Activated CD4-positive, alpha-beta T cell treated with anti-CD3 and anti-CD28 coated beads, Interleukin-2, amount 50 U/mL, for 4 hours (primary cell): ENCODE measurements at regions not wholly inside any gene's neighbourhood (a gene's known extent, or its start where the extent isn't known, plus 50 kb on each side); places are given as distances from the start of the nearest gene placed in this dataset.
"Not testable (repeated sequence)": the region's sequence is repeated elsewhere in the genome, so short reads cannot be mapped to it uniquely, and the experiment has no call there.

ENCODE experiments used
- DNase-seq, 2 experiments: peaks; one replicate each; pipeline ENCODE4 v3.0.0-alpha.2; 2020

DNA sequence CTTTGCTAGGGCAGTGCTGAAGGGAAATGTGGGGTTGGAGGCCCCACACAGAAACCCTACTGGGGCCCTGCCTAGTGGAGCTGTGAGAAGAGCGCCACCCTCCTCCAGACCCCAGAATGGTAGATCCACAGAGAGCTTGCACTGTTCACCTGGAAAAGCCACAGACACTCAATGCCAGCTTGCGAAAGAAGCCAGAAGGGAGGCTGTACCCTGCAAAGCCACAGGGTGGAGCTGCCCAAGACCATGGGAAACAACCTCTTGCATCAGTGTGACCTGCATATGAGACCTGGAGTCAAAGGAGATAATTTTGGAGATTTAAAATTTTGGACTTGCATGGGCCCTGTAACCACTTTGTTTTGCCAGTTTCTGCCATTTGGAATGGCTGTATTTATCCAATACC is 615.4 kb upstream of the MIR17HG start:
- DNase-seq = no peak

- DNase-seq = not testable (repeated sequence)
Observed at GRCh38 chr13:90734497-90734896, 613.0 kb upstream of the MIR17HG start.

GRCh38 chr13:90738881-90739280 is 608.6 kb upstream of the MIR17HG start:
- no peak for DNase-seq

DNA sequence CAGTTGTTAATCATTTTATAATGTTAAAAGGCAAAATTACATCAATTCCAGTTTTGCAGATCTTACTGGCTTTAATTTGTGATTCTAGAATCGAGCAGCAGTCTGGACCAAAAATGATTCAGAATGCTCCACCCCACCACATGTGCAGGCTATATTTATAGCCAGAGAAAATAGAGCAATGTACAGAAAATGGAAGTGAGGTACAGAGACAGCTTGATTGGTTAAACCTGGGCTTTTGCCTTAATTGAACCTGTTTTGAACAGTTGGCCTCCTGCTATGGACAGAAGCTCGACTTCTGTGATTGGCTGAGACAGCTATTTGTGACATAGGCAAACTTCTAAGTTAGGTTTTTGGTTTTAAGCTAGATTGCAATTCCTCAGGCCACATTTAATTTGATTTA is 607.4 kb upstream of the MIR17HG start:
- DNase-seq = no peak

- DNase-seq = no peak
Observed at GRCh38 chr13:90742381-90742780, 605.1 kb upstream of the MIR17HG start.

DNA sequence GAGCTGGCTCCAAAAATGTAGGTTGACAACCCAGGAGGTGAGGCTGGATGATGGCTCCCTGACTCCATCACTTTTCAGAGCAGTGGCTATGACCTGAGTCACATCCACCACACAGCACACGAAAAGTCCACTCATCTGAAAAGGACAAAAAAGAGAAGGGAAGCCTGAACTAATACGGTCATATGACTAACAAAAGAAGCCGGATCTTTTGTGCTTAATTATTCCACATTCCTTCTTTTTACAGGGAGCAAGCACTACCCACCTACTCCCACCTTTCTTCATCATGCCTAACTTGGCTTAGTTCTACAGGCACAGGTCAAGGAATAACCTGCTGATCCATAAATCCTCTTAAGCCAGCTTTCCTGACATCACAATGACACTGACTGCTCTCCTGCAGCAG is 601.3 kb upstream of the MIR17HG start:
- DNase-seq = no peak

DNA sequence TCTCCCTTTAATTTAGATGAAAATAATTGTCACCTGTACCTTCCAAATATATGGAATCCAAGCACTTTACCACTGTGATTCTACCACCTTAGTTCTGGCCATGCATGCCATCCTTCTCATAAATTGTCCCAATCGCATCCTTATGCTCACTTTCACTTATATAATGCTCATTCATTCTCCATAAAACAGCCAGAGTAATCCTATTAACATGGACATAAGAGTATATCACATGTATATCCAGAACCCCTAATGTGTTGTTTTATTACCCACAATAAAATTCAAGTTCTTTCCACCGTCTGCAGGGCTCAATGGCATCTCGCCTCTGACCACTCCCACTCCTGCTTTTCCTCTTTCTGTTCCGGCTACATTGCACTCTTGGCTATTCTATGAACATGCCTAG is 597.5 kb upstream of the MIR17HG start:
- no peak for DNase-seq

GRCh38 chr13:90751026-90751425 is 596.5 kb upstream of the MIR17HG start:
- DNase-seq = no peak

GRCh38 chr13:90752070-90752469 is 595.4 kb upstream of the MIR17HG start:
- DNase-seq = no peak

DNA sequence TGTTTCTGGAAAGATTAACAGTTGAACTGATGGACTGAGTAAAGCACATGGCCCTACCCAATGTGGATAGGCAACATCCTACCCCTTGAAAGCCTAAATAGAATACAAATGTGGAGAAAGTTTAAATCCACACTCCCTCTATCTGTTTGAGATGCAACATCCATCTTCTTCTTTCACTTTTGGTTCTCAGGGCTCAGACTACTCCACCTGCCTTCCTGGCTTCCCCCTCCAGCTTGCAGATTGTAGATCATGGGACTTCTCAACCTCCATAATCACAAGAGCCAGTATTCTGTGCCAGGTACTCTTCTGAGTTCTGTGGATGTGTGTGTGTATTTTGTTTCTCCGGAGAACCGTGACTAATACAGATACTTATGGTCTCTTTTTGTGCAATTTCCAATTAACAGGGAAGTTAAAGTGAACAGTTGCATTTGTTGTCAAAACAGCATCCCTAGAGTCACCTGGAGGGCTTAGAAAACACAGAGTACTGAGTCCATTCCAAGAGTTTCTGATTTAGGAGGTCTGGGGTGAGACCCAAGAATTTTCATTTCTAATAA is 590.3 kb upstream of the MIR17HG start:
- no peak for DNase-seq

DNA sequence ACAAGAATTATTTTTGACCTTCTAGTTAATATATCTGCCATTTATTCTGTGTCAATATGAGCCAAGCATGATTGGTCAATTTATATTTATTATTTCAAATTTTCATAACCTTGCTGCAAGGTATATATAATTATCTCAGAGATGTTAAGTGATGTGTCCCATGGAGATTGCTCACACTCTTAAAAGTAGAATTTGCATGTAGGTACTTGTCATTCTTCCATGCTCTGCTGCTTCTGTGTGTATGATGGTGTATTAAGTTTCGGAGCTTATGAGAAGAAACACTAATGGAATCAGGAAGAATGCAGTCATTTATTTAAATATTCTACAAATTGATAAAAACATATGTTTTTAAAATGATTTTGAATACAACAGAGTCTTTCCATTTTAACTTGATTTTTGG is 586.8 kb upstream of the MIR17HG start:
- no peak for DNase-seq

- DNase-seq = no peak
Observed at GRCh38 chr13:90763476-90764150, 583.9 kb upstream of the MIR17HG start.

DNA sequence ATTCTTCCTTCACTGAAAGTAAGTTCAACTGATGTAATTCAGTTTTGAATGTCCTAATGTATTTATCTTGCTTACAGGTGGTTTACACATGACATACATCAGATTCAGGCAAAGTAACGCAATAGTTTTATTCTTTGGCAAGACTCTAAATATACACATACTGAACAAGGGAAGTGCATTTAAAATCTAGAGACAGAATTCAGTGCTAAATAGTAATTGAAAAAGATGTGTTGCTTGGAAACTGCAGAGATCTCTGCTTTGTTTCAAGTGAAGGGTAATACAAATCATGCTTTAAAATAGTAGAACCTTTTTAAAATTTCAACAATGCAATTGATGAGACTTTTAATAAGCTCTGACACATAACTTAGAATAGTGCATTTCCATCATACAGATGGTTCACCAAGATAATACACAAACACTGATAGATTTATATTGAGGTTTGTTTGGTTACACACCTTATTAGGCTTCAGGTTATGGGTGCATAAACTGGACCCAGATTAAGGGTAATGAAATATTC is 581.0 kb upstream of the MIR17HG start:
- DNase-seq = no peak

- no peak for DNase-seq
Observed at GRCh38 chr13:90768116-90768515, 579.4 kb upstream of the MIR17HG start.

DNA sequence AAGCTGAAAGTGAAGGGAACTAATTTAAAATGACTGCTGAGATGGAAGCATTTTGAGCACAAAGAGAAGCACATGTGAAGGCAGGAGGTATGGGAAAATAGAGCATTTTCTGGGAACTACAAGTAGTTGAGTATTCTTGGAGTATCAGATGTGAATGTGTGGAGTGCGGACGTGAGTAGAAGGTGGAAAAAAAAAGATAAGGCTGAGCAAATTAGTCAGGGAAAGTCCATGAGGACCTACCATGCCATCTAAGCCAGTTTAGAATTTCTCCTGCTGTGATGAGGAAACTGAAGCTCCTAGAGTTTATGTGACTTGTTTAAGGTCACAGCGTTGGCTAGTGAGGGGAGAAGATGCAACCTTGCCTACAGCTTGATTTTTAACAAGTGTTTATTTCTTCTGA is 578.1 kb upstream of the MIR17HG start:
- DNase-seq = no peak

DNA sequence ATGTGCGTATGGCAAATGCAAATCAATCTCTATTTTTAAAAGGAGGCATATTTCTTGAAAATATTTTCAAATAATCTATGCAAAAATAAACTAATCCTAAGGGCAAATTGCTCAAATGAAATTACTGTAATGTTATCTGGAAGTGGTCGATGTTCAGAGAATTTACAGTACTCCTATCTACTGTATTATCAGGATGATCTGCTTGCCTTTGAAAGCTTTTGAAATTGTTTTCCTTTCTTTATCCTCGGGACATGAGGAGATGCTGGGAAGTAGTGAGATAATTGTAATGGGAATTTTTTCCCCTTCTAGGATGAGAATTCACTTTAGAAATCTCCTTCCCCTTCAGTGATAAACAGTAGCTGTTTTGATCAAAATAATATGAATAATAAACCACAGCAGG is 577.2 kb upstream of the MIR17HG start:
- no peak for DNase-seq

DNA sequence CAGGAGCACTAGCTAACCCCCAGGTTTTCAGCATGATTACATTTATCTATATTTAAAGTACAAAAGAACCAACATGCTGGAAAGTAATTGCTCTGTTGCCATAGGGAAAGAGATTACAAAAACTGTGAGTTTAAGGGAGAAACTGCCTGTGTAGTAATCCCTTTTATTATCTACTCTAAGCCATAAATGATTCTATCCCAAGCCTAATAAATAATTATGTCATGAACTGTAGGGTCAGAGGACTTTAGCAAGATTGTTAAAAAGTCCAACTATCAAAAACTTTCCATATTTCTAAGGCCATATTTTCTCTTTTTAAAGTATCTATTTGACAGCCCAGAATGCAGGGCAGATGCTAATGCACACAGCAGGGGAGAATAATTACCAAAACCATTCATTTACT is 573.8 kb upstream of the MIR17HG start:
- DNase-seq = no peak

DNA sequence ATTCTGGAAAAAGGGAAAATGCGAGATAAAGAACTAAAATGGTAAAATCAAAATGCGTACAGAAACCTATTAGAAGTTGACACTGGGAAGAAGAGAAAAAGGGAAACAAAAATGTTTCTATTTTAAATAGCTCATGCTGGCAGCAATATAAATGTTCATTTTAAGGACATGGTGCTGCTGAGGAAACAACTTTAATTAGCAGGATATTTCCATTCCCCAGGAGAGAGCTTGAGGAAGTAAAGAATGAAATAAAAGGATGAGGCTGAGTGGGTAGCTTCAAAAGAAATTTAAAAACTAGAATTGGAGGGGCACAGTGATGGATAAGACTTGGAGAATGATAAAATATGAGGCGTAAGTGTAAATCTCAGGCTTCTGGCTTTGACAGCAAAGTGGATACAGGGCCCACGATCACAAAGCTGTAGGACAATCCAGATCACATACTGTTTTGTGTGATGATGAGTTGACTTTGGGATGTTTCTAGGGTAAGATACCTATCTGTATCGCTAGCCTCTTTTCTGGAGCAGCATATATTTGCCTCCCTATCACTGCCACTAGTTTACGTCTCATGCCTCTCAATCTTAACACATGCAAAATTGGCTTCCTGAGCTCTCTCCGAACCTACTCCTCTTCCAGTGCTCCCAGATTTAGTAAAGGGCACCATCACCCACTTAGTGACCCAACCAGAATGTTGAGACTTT is 571.3 kb upstream of the MIR17HG start:
- no peak for DNase-seq

DNA sequence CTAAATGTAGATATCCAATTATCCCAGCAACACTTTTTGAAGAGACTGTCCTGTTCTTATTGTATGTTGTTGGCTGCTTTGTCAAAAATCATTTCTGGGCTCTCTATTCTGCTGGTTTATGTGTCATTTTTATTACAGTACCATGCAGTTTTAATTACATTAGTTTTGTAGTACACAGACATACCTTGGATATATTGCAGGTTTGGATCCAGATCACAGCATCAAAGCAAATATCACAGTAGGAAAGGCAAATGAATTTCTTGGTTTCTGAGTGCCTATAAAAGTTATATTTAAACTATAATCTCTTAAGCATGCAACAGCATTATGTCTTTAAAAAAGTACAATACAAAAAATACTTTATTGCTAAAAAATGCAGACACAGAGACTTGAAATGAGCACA is 564.2 kb upstream of the MIR17HG start:
- no peak for DNase-seq

DNA sequence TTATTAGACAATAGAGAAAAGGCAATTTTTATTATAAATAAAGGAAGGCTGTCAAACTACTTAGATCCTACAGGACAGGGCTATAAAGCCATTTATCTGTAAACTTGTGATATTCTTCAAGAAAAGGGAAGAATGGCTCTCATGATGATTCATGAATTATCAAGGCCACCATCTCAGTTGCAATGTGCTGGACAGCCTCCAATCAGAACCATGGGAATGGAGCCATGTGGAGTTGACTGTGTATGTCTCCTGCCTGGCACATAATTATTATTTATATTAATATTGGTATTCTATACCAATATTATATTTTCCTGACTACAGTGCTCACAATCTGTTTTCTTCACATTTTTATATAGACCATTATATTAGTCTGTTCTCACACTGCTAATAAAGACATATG is 560.5 kb upstream of the MIR17HG start:
- DNase-seq = no peak

- no peak for DNase-seq
Observed at GRCh38 chr13:90792335-90792734, 555.2 kb upstream of the MIR17HG start.

GRCh38 chr13:90793261-90793820 is 554.1 kb upstream of the MIR17HG start:
- DNase-seq = no peak

GRCh38 chr13:90796474-90796873 is 551.0 kb upstream of the MIR17HG start:
- DNase-seq = no peak

GRCh38 chr13:90797335-90797734 is 550.2 kb upstream of the MIR17HG start:
- DNase-seq = no peak
